BJ (cell line): ENCODE measurements at regions not wholly inside any gene's neighbourhood (a gene's known extent, or its start where the extent isn't known, plus 50 kb on each side); places are given as distances from the start of the nearest gene placed in this dataset.

Experiments
- CTCF ChIA-PET: fragments of 350-600 bp; formaldehyde crosslinking; extraction: SDS; loops from one replicate; lab custom pipeline; 2021; ENCODE audit warnings: antibody characterized with exemption, inconsistent platforms; lab: Yijun Ruan, JAX
- POLR2A ChIA-PET: fragments of 300-600 bp; sonication (Branson Sonifier 250); formaldehyde crosslinking; extraction: SDS; loops from one replicate; lab custom pipeline; 2021; ENCODE audit warnings: antibody characterized with exemption; lab: Charles Lee
- DNase-seq: peaks from one replicate; pipeline ENCODE4 v3.0.0-alpha.2; 2011; ENCODE audit warnings: low read depth
- H3K27me3 ChIP-seq: 2 replicates; pipeline ENCODE4 v1.6.0; 2011; ENCODE audit warnings: low read length; ENCODE audit not compliant: control insufficient read depth, insufficient read depth
- H3K36me3 ChIP-seq: 2 replicates; pipeline ENCODE4 v1.5.1; 2011; ENCODE audit warnings: low read length; ENCODE audit not compliant: control insufficient read depth, insufficient read depth
- H3K4me3 ChIP-seq: 2 replicates; pipeline ENCODE4 v1.5.1; 2011; ENCODE audit warnings: low read depth, mild to moderate bottlenecking, control low read depth, low read length
- CTCF ChIP-seq: IDR thresholded peaks from 2 replicates; pipeline ENCODE4 v1.5.1; 2011; ENCODE audit warnings: low read depth, mild to moderate bottlenecking, control low read depth, inconsistent platforms, low read length, moderate library complexity; ENCODE audit not compliant: insufficient read depth

DNA sequence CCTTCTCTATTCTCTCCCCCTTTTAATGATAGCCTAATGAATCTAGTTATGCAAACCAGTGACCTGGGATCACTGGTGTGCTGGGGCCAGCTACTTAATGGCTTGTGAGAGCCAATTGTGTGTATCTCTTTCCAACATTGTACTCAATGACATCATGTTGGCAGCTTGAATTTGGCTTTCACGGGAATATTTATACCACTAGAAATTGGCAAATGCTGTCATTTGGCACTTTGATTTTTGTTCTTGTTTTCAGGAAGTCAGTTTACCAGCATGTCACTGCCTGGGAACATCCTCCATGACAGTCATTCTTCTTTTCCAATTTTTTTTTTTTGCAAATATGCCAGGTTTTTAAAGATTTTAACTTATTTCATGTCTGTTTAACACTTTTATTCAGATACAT, 1685.3 kb downstream of the STIM2 start:
- CTCF ChIA-PET = no interaction called here
- no peak for DNase-seq

GRCh38 chr4:28548136-28548535, 1687.5 kb downstream of the STIM2 start:
- DNase-seq = no peak
- no peak for TF ChIP-seq CTCF
- no peak overlapping the region for H3K4me3 ChIP-seq
- H3K36me3 ChIP-seq = no peaks in the 10 kb centered on the region
- no peaks in the 10 kb centered on the region for H3K27me3 ChIP-seq
- POLR2A ChIA-PET = no interaction called here
- CTCF ChIA-PET = no interaction called here

More for the DNA sequence above, 1685.3 kb downstream of the STIM2 start:
- no peak for TF ChIP-seq CTCF
- POLR2A ChIA-PET = no interaction called here
- no peaks in the 10 kb centered on the region for H3K36me3 ChIP-seq
- H3K4me3 ChIP-seq = no peak overlapping the region
- no peaks in the 10 kb centered on the region for H3K27me3 ChIP-seq

GRCh38 chr4:28548594-28548993, 1688.0 kb downstream of the STIM2 start:
- Histone ChIP-seq H3K36me3 (no peaks in the 10 kb centered on the region), H3K4me3 (no peak overlapping the region), H3K27me3 (no peaks in the 10 kb centered on the region)
- CTCF ChIA-PET = no interaction called here
- no peak for DNase-seq
- TF ChIP-seq CTCF = no peak
- POLR2A ChIA-PET = no interaction called here

DNA sequence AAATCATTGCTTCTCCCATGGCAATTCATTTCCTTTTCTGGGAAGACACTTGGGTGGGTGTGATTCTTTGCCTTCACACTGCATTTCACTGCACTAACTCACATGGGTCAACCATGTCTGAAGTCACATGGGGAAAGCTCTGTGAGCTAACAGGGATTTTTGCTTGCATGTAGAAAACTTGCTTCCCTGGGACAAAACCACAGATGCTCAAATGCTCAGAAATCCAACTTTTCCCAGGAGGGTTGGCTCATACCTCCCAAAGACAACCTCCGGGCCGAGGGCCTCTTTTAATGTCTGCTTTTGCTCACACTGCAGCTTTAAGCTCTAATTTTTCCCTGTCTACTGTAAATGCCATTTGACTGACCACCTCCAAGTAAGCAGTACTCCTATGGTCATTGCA, 1695.2 kb downstream of the STIM2 start:
- H3K27me3 ChIP-seq = no peaks in the 10 kb centered on the region
- CTCF ChIA-PET = no interaction called here
- no peaks in the 10 kb centered on the region for H3K36me3 ChIP-seq
- TF ChIP-seq CTCF = no peak
- H3K4me3 ChIP-seq = no peak overlapping the region
- no peak for DNase-seq
- POLR2A ChIA-PET = no interaction called here

- ChIA-PET CTCF (no interaction called here), POLR2A (interaction anchor here (0.6 kb wide), 1 partner anchor 95 kb away, joined by 17 read pairs; no protein-coding TSS in a partner anchor)
- no peaks in the 10 kb centered on the region for H3K36me3 ChIP-seq
- H3K4me3 ChIP-seq = no peak overlapping the region
- no peaks in the 10 kb centered on the region for H3K27me3 ChIP-seq
- no peak for DNase-seq
- no peak for TF ChIP-seq CTCF
These were observed 1697.1 kb downstream of the STIM2 start for GRCh38 chr4:28557755-28558154.
